Astrocyte of the cerebellum (primary cell): ENCODE measurements at regions not wholly inside any gene's neighbourhood (a gene's known extent, or its start where the extent isn't known, plus 50 kb on each side); places are given as distances from the start of the nearest gene placed in this dataset.

Experiments
- DNase-seq: peaks from one replicate; pipeline ENCODE4 v3.0.0-alpha.2; 2011; ENCODE audit warnings: low read depth
- H3K4me3 ChIP-seq: 2 replicates; pipeline ENCODE4 v1.5.1; 2011; ENCODE audit warnings: mild to moderate bottlenecking, low read depth, low read length, moderate library complexity
- in situ Hi-C: cut with HindIII; loops from 2 replicates; pipeline ENCODE4 v1.10.0; 2017; ENCODE audit warnings: low sequenced_read_pairs
- TF ChIP-seq, protein P1 (sequence below): IDR thresholded peaks from 2 replicates; pipeline ENCODE4 v1.5.1; 2012; ENCODE audit warnings: low read length, low read depth, moderate library complexity, mild to moderate bottlenecking; ENCODE audit errors: missing control alignments

- no peak for DNase-seq
- TF ChIP-seq, protein P1, sequence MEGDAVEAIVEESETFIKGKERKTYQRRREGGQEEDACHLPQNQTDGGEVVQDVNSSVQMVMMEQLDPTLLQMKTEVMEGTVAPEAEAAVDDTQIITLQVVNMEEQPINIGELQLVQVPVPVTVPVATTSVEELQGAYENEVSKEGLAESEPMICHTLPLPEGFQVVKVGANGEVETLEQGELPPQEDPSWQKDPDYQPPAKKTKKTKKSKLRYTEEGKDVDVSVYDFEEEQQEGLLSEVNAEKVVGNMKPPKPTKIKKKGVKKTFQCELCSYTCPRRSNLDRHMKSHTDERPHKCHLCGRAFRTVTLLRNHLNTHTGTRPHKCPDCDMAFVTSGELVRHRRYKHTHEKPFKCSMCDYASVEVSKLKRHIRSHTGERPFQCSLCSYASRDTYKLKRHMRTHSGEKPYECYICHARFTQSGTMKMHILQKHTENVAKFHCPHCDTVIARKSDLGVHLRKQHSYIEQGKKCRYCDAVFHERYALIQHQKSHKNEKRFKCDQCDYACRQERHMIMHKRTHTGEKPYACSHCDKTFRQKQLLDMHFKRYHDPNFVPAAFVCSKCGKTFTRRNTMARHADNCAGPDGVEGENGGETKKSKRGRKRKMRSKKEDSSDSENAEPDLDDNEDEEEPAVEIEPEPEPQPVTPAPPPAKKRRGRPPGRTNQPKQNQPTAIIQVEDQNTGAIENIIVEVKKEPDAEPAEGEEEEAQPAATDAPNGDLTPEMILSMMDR = no peak
- in situ Hi-C loops = no loop called here
- no peak overlapping the region for H3K4me3 ChIP-seq
These were observed 94.0 kb upstream of the PLCL2 start for GRCh38 chr3:16790432-16791400.

- DNase-seq = no peak
- TF ChIP-seq, protein P1 = no peak
- H3K4me3 ChIP-seq = no peak overlapping the region
- in situ Hi-C loops = no loop called here
These were observed 91.4 kb upstream of the PLCL2 start for GRCh38 chr3:16793321-16793720.

- in situ Hi-C loops = no loop called here
- TF ChIP-seq, protein P1 = no peak
- no peak for DNase-seq
- no peak overlapping the region for H3K4me3 ChIP-seq
These were observed 90.5 kb upstream of the PLCL2 start for GRCh38 chr3:16794257-16794656.

- no peak for DNase-seq
- in situ Hi-C loops = no loop called here
- no peak overlapping the region for H3K4me3 ChIP-seq
- TF ChIP-seq, protein P1 = no peak
These were observed 89.2 kb upstream of the PLCL2 start for GRCh38 chr3:16795581-16795980.

DNA sequence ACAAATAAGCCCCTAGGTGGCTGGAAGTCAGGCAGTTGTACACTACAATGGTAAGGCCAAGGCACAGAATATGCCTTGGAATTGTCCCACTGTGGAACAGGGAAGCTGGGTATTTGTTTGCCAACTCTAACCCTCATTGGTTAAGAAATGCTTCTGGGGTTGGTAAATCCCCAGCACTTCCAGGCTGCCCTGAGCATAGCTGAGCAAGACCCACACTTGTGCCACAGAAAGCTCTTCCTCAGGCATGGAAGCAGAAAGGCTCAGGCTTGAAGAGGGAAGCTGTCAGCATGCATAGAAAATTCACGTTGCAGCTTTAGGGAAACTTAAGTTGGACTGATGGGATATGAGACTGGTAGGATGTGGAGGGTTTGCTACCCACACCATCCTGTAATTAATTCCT lies 86.9 kb upstream of the PLCL2 start:
- no peak for DNase-seq
- TF ChIP-seq, protein P1 = no peak
- in situ Hi-C loops = no loop called here
- no peak overlapping the region for H3K4me3 ChIP-seq

GRCh38 chr3:16798738-16799137 lies 86.0 kb upstream of the PLCL2 start:
- DNase-seq = no peak
- TF ChIP-seq, protein P1 = no peak
- H3K4me3 ChIP-seq = no peak overlapping the region
- in situ Hi-C loops = no loop called here
